CD4-positive, alpha-beta T cell treated with Interleukin-21 for 1 hour (primary cell): ENCODE measurements at regions not wholly inside any gene's neighbourhood (a gene's known extent, or its start where the extent isn't known, plus 50 kb on each side); places are given as distances from the start of the nearest gene placed in this dataset.
"Not testable (repeated sequence)": the region's sequence is repeated elsewhere in the genome, so short reads cannot be mapped to it uniquely, and the experiment has no call there.

Experiments used
- DNase-seq: peaks from one replicate; pipeline ENCODE4 v3.0.0-alpha.2; 2020

DNA sequence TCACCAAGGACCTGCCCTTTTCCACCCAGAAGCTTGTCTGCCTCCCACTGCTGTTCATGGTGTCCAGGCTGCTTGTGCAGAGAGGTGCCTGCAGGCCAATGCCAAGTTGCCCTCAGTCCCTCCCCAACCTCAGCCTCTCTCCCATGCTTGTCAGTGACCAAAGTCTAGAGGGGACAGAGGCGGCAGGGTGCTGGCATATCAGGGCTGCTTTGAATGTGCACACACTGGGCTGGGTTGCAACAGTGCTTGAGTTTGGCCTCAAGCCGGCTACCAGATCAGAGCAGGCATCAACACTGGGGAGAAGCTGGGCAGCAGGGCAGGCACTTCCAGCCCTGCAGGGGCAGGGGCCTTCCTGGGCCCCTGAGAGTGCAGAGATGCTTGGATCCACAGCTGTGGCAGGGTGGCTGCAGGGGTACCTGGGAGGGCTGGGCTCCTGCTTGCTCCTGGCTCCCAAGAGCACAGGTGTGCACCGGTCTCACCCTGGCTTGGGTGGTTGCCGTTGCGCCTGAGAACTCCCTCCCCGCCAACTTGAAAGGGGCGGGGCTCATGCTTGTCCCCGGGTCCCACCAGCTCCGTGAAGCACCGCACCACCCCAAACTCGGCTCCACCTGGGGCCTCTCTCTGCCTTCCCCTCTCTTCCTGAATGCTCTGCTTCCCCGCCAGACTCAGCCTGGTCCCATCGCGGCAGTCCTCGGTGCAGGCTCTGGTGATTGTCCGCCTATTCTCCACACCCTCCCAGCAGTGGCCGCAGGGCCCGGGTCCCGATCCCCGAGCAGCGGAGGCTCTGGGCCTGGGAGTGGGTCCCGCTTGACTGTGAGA is 1681.9 kb upstream of the ADGRL3 start:
- DNase-seq, result no peak

DNA sequence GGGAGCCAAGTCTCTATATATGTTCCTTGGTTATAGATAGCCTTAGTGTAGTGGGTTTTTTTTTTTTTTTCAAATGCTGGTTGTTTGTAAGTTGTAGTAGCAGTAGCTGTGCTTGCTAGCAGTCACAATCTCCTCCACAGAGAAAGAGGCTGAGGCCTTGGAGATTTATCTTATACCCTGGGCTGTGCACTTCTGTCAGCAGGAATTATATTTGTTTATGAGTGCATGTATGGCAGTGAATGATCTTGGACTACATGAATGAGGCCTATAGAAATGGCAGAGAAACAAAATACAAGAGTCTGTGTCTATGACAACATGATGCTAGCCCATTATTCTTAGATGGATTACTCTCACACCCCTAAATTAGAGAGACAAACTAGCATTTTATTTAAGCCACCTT is 1674.2 kb upstream of the ADGRL3 start:
- DNase-seq, result no peak

DNA sequence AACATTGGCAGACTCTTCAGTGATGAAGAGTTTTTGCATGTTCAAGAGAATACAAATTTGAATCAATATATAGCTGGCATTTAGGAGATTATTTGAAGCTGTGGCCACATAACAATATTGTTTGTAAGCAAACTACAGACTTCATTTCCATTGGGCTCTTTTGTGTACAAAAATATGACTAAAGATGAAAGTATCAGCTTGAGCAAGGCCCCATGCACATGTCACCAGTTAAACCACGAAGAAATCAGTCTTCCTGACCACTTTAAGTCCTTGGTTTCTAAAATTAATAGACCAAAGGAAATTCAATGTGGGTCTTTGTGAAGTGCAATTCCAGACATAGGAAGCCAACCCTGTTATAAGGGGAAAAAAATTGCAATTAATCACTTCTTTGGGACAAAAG is 1664.6 kb upstream of the ADGRL3 start:
- no peak for DNase-seq

GRCh38 chr4:59536428-59536827 is 1663.7 kb upstream of the ADGRL3 start:
- no peak for DNase-seq

GRCh38 chr4:59537246-59537886 is 1662.8 kb upstream of the ADGRL3 start:
- DNase-seq, result no peak

GRCh38 chr4:59539401-59539800 is 1660.7 kb upstream of the ADGRL3 start:
- DNase-seq, result no peak

- DNase-seq, result no peak
Observed at GRCh38 chr4:59540311-59540710, 1659.8 kb upstream of the ADGRL3 start.

DNA sequence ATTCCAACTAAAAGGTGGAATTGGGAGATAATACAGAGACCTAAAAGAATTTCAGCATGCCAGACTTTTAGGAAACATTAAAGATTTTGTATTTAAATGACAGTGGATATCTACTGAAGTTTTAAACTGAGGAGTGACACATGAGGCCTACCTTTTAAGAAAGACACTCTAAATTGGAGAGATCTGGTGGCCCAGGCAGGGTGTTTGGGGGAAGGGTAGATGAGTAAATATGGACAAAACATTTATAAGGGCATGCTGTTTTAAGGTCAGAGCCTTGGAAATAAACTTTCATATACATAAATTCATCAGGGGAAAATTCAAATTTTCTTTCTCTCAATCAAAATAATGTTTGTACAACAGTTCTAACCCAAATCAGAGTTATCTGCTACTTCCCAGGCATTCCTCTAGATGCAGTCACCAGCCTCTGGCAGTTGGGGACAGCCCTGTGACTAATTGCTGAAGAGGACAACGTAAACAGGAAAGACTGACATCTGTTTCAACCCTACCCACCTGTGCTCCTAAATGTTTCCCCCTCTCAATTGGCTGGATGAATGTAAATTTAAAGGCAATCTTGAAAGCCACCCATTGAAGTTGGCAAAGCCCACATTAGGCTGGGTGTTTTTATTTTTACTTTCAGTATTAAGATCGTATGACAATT is 1646.9 kb upstream of the ADGRL3 start:
- no peak for DNase-seq

GRCh38 chr4:59553721-59554091 is 1646.4 kb upstream of the ADGRL3 start:
- DNase-seq, result no peak

GRCh38 chr4:59556191-59556590 is 1643.9 kb upstream of the ADGRL3 start:
- DNase-seq, result not testable (repeated sequence)

GRCh38 chr4:59560141-59560648 is 1639.9 kb upstream of the ADGRL3 start:
- not testable (repeated sequence) for DNase-seq

GRCh38 chr4:59565836-59566235 is 1634.3 kb upstream of the ADGRL3 start:
- no peak for DNase-seq

- no peak for DNase-seq
Observed at GRCh38 chr4:59570860-59571476, 1629.2 kb upstream of the ADGRL3 start.

- DNase-seq, result no peak
Observed at GRCh38 chr4:59571805-59572430, 1628.2 kb upstream of the ADGRL3 start.

DNA sequence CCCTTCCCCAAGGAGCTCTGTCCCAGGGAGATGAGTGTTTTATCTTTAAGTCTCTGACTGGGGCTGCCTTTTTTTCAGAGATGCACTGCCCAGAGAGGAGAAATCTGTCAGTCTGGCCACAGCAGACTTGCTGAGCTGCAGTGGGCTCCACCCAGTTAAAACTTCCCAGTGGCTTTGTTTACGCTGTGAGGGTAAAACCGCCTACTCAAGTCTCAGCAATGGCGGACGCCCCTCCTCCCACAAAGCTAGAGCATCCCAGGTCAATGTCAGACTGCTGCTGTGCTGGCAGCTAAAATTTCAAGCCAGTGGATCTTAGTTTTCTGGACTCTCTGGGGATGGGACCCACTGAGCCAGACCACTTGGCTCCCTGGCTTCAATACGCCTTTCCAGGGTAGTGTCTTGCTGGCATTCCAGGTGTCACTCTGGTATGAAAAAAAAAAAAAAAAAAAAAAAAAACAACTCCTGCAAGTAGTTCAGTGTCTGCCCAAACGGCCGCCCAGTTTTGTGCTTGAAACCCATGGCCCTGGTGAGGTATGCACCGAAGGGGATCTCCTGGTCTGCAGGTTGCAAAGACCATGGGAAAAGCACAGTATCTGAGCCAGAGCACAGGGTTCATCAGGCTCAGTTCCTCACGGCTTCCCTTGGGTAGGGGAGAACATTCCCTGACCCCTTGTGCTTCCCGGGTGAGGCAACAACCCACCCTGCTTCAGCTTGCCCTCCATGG is 1616.1 kb upstream of the ADGRL3 start:
- DNase-seq, result no peak

DNA sequence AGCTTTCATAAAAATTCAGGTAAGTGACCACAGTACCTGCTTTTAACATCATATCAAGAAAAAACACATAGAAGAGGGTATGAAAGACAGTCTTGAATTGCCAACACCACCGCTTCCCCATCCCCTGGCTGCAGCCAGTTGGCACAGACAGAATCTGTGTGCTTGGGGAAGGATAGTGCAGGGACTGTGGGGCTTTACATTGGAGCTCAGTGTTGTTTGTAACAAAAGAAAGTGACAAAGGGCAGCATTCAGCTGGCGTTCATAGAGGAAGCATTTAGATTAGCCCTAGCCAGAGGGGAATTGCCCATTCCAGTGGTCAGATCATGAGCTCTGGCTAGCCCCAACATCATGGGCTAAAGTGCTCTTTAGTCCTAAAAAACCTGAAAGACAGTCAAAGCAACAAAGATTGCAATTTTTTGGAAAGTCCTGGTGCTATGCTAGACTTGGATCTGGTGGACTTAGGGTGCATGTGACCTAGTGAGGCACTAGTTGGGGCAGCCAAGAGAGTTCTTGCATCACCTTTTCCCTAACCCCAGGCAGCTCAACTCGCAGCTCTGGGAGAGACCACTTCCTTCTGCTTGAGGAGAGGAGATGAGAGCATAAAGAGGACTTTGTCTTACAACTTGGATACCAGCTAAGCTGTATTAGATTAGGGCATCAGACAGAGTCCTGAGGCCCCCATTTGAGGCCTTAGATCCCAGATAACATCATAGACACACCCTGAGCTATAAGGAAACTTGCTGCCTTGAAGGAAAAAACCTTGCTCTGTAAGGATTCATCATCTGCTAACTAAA is 1602.4 kb upstream of the ADGRL3 start:
- DNase-seq, result no peak

- no peak for DNase-seq
Observed at GRCh38 chr4:59598330-59598618, 1601.9 kb upstream of the ADGRL3 start.

DNA sequence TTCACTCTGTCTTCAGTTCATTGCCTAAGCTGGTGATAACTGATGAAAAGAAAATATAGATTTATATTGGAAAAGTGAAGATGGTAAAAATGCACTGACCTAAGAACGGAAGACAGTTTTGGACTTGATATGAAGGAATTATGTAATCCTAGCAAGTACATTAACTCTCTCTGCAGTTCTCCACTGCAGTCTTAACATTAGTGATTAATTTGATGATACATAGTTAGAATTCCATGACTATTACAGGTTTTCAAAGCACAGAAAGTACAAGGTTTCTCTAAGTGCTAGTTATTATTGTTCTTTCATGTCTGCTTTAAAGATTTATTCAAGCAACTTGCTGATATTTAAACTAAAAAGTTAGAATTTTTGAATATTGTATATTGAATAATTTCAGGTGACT is 1591.7 kb upstream of the ADGRL3 start:
- no peak for DNase-seq

DNA sequence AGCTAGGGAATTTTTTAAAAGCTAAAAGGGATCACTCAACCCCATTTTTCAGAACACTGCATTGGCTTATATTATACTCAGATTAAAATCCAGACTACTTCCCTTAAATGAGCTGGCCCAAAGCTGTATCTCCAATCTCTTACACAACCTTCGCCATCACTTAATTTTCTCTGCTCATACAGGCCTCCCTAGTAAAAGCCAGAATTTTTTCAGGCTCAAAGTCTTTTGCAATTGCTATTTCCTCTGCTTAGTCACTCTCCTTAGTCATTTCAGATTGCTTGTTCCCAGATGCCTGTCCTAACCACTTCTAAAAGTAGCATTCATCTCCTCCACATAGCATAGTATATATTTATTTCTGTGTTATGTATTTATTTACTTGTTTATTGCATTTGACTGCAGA is 1587.9 kb upstream of the ADGRL3 start:
- DNase-seq, result no peak

GRCh38 chr4:59615316-59615715 is 1584.8 kb upstream of the ADGRL3 start:
- no peak for DNase-seq

DNA sequence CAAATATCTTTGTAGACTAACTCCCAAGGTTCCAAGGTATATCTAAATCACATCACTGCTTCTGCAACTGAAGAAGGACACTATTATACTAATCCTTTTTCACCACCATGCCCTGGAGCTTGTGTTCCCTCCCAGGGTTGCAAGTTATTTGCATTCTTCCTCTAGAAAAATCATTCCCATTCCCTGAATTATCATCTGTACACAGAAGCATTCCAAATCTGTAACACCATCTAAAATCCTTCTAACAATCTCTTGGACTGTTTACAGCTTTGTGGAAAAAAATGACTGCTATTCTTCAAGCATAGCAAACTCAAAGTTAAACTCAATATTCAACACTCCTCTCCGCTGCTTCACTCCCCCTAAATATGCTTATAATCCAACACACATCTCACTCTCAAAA is 1570.8 kb upstream of the ADGRL3 start:
- no peak for DNase-seq

- no peak for DNase-seq
Observed at GRCh38 chr4:59630235-59630634, 1569.9 kb upstream of the ADGRL3 start.
